CD4-positive, alpha-beta memory T cell (primary cell): ENCODE measurements at regions not wholly inside any gene's neighbourhood (a gene's known extent, or its start where the extent isn't known, plus 50 kb on each side); places are given as distances from the start of the nearest gene placed in this dataset.
"Not testable (repeated sequence)": the region's sequence is repeated elsewhere in the genome, so short reads cannot be mapped to it uniquely, and the experiment has no call there.

Source experiments
- CTCF ChIA-PET: fragments of 350-600 bp; sonication (Branson Sonifier 250); formaldehyde crosslinking; loops from one replicate; lab custom pipeline; 2021; ENCODE audit warnings: inconsistent platforms; ENCODE audit not compliant: partially characterized antibody; lab: Charles Lee
- POLR2A ChIA-PET: fragments of 350-600 bp; sonication (Branson Sonifier 250); formaldehyde crosslinking; loops from one replicate; lab custom pipeline; 2021; ENCODE audit not compliant: partially characterized antibody; lab: Charles Lee
- DNase-seq, 5 donors: peaks; one replicate each; pipeline versions ENCODE4 v3.0.0 to v3.0.0-alpha.2; 2020 to 2022; ENCODE audit warnings: mixed read lengths in 1 of 5
- H3K27ac ChIP-seq: one replicate; pipeline ENCODE4 v1.7.0; 2013; ENCODE audit warnings: low read depth, low read length
- H3K27me3 ChIP-seq: 2 replicates; pipeline ENCODE4 v1.7.0; 2013; ENCODE audit warnings: mild to moderate bottlenecking, low read length, moderate library complexity; ENCODE audit not compliant: insufficient read depth
- H3K36me3 ChIP-seq: 2 replicates; pipeline ENCODE4 v1.7.0; 2013; ENCODE audit warnings: mild to moderate bottlenecking, low read length, moderate library complexity; ENCODE audit not compliant: insufficient read depth
- H3K4me1 ChIP-seq: 2 replicates; pipeline ENCODE4 v1.7.0; 2013; ENCODE audit warnings: mild to moderate bottlenecking, low read length, moderate library complexity; ENCODE audit not compliant: insufficient read depth
- H3K4me3 ChIP-seq, 2 donors: one replicate each; pipeline ENCODE4 v1.7.0; 2013; ENCODE audit warnings: low read length in 2 of 2, mild to moderate bottlenecking in 1 of 2
- H3K9me3 ChIP-seq, 2 donors: one replicate each; pipeline ENCODE4 v1.7.0; 2013; ENCODE audit warnings: low read length in 2 of 2, control low read depth in 1 of 2; ENCODE audit not compliant: control insufficient read depth in 1 of 2
- H3K27ac Mint-ChIP-seq, 7 donors: one replicate each; pipeline ENCODE4 v1.8.0; 2020 to 2021; ENCODE audit warnings: mixed read lengths in 7 of 7, mild to moderate bottlenecking in 6 of 7, inconsistent platforms in 3 of 7, moderate library complexity in 3 of 7
- H3K27me3 Mint-ChIP-seq, 2 donors: one replicate each; pipeline ENCODE4 v1.8.0; 2020 to 2021; ENCODE audit warnings: mixed read lengths in 2 of 2
- H3K36me3 Mint-ChIP-seq, 2 donors: one replicate each; pipeline ENCODE4 v1.8.0; 2020 to 2021; ENCODE audit warnings: mixed read lengths in 2 of 2, inconsistent platforms in 1 of 2, mild to moderate bottlenecking in 1 of 2
- H3K4me1 Mint-ChIP-seq, 4 donors: one replicate each; pipeline ENCODE4 v1.8.0; 2020 to 2021; ENCODE audit warnings: mixed read lengths in 4 of 4, mild to moderate bottlenecking in 1 of 4
- H3K4me3 Mint-ChIP-seq, 8 donors: one replicate each; pipeline ENCODE4 v1.8.0; 2020 to 2021; ENCODE audit warnings: mixed read lengths in 8 of 8, mild to moderate bottlenecking in 7 of 8, moderate library complexity in 6 of 8, inconsistent platforms in 3 of 8
- H3K9me3 Mint-ChIP-seq, 8 donors: one replicate each; pipeline ENCODE4 v1.8.0; 2020 to 2021; ENCODE audit warnings: mixed read lengths in 8 of 8, mild to moderate bottlenecking in 5 of 8, inconsistent platforms in 3 of 8, moderate library complexity in 1 of 8
- intact Hi-C: fragments of 100-400 bp; cut with micrococcal nuclease; formaldehyde crosslinking; loops from one replicate; pipeline ENCODE4 v1.15.1; 2023

GRCh38 chr11:116373104-116373944, 399.5 kb downstream of the BUD13 start:
- H3K4me1 Mint-ChIP-seq: no peaks in the 10 kb centered on the region
- intact Hi-C loops: no loop called here
- Histone ChIP-seq H3K36me3 (no peaks in the 10 kb centered on the region), H3K27ac (no peak overlapping the region), H3K9me3 (no peaks in the 10 kb centered on the region), H3K4me1 (no peaks in the 10 kb centered on the region), H3K27me3 (no peaks in the 10 kb centered on the region), H3K4me3 (no peak overlapping the region)
- CTCF ChIA-PET: no interaction called here
- H3K4me3 Mint-ChIP-seq: no peak overlapping the region
- peaks cover 5 to 7% of the 10 kb centered on the region in 2 donors for H3K27me3 Mint-ChIP-seq
- POLR2A ChIA-PET: no interaction called here
- no peak overlapping the region for H3K27ac Mint-ChIP-seq
- DNase-seq: no peak
- H3K36me3 Mint-ChIP-seq: no peaks in the 10 kb centered on the region
- H3K9me3 Mint-ChIP-seq: peaks cover 0 to 7% (median 2%) of the 10 kb centered on the region in 8 donors

- Histone ChIP-seq H3K9me3 (no peaks in the 10 kb centered on the region), H3K27me3 (no peaks in the 10 kb centered on the region), H3K4me1 (no peaks in the 10 kb centered on the region), H3K36me3 (no peaks in the 10 kb centered on the region), H3K27ac (no peak overlapping the region), H3K4me3 (no peak overlapping the region)
- H3K27ac Mint-ChIP-seq: no peak overlapping the region
- no peaks in the 10 kb centered on the region for H3K4me1 Mint-ChIP-seq
- ChIA-PET CTCF (no interaction called here), POLR2A (no interaction called here)
- intact Hi-C loops: no loop called here
- H3K27me3 Mint-ChIP-seq: peaks cover 9% of the 10 kb centered on the region in 2 donors
- DNase-seq: no peak
- no peaks in the 10 kb centered on the region for H3K36me3 Mint-ChIP-seq
- peaks cover 0 to 3% (median 0%) of the 10 kb centered on the region in 8 donors for H3K9me3 Mint-ChIP-seq
- no peak overlapping the region for H3K4me3 Mint-ChIP-seq
These were observed 401.6 kb downstream of the BUD13 start for GRCh38 chr11:116371146-116371545.

DNA sequence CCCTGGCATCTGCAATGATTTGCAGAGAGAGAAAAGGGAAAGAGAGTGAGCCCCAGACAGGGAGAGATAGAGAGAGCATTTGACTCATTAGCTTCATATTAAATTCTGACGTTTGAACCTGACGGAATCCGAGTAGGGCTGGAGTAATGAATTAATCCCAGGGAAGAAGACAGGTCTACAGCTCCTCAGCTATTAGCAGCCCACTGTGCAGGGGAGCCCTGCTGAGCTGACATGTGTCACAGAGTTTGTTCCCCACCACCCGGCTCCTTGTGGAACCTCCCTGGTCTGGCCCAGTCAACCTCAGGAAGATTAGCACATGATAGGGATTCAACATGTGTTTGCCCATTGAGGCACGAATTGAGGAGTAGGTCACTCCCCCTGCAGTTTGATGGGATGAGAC, 404.0 kb downstream of the BUD13 start:
- Histone ChIP-seq H3K27ac (no peak overlapping the region), H3K36me3 (no peaks in the 10 kb centered on the region), H3K4me1 (no peaks in the 10 kb centered on the region), H3K4me3 (no peak overlapping the region), H3K27me3 (no peaks in the 10 kb centered on the region), H3K9me3 (no peaks in the 10 kb centered on the region)
- H3K36me3 Mint-ChIP-seq: no peaks in the 10 kb centered on the region
- ChIA-PET CTCF (no interaction called here), POLR2A (no interaction called here)
- no peak for DNase-seq
- peaks cover 0 to 2% (median 0%) of the 10 kb centered on the region in 4 donors for H3K4me1 Mint-ChIP-seq
- H3K27ac Mint-ChIP-seq: no peak overlapping the region
- peaks cover 0 to 3% (median 0%) of the 10 kb centered on the region in 8 donors for H3K9me3 Mint-ChIP-seq
- peaks cover 11 to 13% of the 10 kb centered on the region in 2 donors for H3K27me3 Mint-ChIP-seq
- intact Hi-C loops: no loop called here
- no peak overlapping the region for H3K4me3 Mint-ChIP-seq

GRCh38 chr11:116366980-116367645, 405.7 kb downstream of the BUD13 start:
- Histone ChIP-seq H3K36me3 (no peaks in the 10 kb centered on the region), H3K27ac (no peak overlapping the region), H3K27me3 (no peaks in the 10 kb centered on the region), H3K4me1 (no peaks in the 10 kb centered on the region), H3K4me3 (no peak overlapping the region), H3K9me3 (no peaks in the 10 kb centered on the region)
- Mint-ChIP-seq H3K4me1 (peaks cover 0 to 2% (median 0%) of the 10 kb centered on the region in 4 donors), H3K9me3 (peaks cover 0 to 3% (median 0%) of the 10 kb centered on the region in 8 donors), H3K27me3 (peaks cover 11% of the 10 kb centered on the region in 2 donors), H3K36me3 (no peaks in the 10 kb centered on the region), H3K27ac (no peak overlapping the region), H3K4me3 (no peak overlapping the region)
- no peak for DNase-seq
- intact Hi-C loops: no loop called here
- CTCF ChIA-PET: no interaction called here
- POLR2A ChIA-PET: no interaction called here

DNA sequence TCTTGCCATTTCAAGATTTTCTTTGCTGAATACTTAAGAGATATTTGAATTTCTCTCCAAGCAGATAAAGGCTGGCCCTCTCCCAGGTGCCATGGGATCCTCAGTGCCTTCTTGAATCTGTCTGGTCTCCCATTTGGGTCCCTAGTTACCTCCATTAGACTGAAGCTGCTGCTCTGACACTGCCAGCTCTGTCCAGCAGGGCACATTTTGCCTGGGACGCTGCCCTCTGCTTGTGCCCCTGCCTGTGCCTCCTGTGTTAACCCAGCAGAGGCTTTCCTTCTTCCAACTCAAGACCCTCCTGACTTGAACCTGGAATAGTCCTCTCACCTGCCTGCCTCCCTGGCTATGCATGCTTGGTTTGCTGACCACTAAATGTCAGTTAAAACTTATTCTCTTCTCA, 406.3 kb downstream of the BUD13 start:
- intact Hi-C loops: no loop called here
- no peak overlapping the region for H3K27ac Mint-ChIP-seq

GRCh38 chr11:116364925-116365324, 407.9 kb downstream of the BUD13 start:
- H3K9me3 ChIP-seq, H3K4me3 ChIP-seq, H3K27ac ChIP-seq, DNase-seq, H3K4me3 Mint-ChIP-seq, intact Hi-C loops, H3K27ac Mint-ChIP-seq, H3K36me3 ChIP-seq, H3K36me3 Mint-ChIP-seq, H3K4me1 ChIP-seq, H3K27me3 ChIP-seq, CTCF ChIA-PET, H3K9me3 Mint-ChIP-seq, H3K4me1 Mint-ChIP-seq, POLR2A ChIA-PET: not testable (repeated sequence)
- peaks cover 14 to 17% of the 10 kb centered on the region in 2 donors for H3K27me3 Mint-ChIP-seq

More for the DNA sequence above, 406.3 kb downstream of the BUD13 start:
- POLR2A ChIA-PET: no interaction called here
- Mint-ChIP-seq H3K27me3 (peaks cover 11% of the 10 kb centered on the region in 2 donors), H3K4me1 (peaks cover 0 to 2% (median 0%) of the 10 kb centered on the region in 4 donors), H3K9me3 (peaks cover 0 to 3% (median 0%) of the 10 kb centered on the region in 8 donors), H3K36me3 (no peaks in the 10 kb centered on the region), H3K4me3 (no peak overlapping the region)
- no peaks in the 10 kb centered on the region for H3K9me3 ChIP-seq
- no peak for DNase-seq
- no peaks in the 10 kb centered on the region for H3K27me3 ChIP-seq
- CTCF ChIA-PET: no interaction called here
- H3K36me3 ChIP-seq: no peaks in the 10 kb centered on the region
- H3K4me1 ChIP-seq: no peaks in the 10 kb centered on the region
- H3K4me3 ChIP-seq: no peak overlapping the region
- no peak overlapping the region for H3K27ac ChIP-seq

GRCh38 chr11:116364348-116364747, 408.4 kb downstream of the BUD13 start:
- intact Hi-C loops: no loop called here
- Mint-ChIP-seq H3K4me3 (no peak overlapping the region), H3K36me3 (no peaks in the 10 kb centered on the region), H3K4me1 (peaks cover 0 to 2% (median 0%) of the 10 kb centered on the region in 4 donors), H3K27ac (no peak overlapping the region), H3K27me3 (peaks cover 17 to 19% of the 10 kb centered on the region in 2 donors), H3K9me3 (peaks cover 0 to 3% (median 0%) of the 10 kb centered on the region in 8 donors)
- Histone ChIP-seq H3K27ac (no peak overlapping the region), H3K4me3 (no peak overlapping the region), H3K4me1 (no peaks in the 10 kb centered on the region), H3K36me3 (no peaks in the 10 kb centered on the region), H3K9me3 (no peaks in the 10 kb centered on the region), H3K27me3 (no peaks in the 10 kb centered on the region)
- DNase-seq: no peak
- POLR2A ChIA-PET: no interaction called here
- CTCF ChIA-PET: no interaction called here
